PC-9 (cell line): ENCODE measurements at regions not wholly inside any gene's neighbourhood (a gene's known extent, or its start where the extent isn't known, plus 50 kb on each side); places are given as distances from the start of the nearest gene placed in this dataset.

Source experiments
- BruUV-seq: library from RNA; stranded (reverse); fragments of 400-500 nt; replicated peaks from 2 replicates; lab custom pipeline; 2021; lab: Mats Ljungman, UMichigan
- CTCF ChIA-PET: fragments of 300-600 bp; sonication (Branson Sonifier 250); formaldehyde crosslinking; loops from one replicate; lab custom pipeline; 2022; ENCODE audit warnings: antibody characterized with exemption; lab: Charles Lee
- POLR2A ChIA-PET: fragments of 300-600 bp; sonication (Branson Sonifier 250); formaldehyde crosslinking; loops from one replicate; lab custom pipeline; 2022; ENCODE audit warnings: antibody characterized with exemption; ENCODE audit not compliant: unreplicated experiment; lab: Charles Lee
- DNase-seq, 2 experiments: peaks; one replicate each; pipeline versions ENCODE4 v3.0.0 to v3.0.0-alpha.2; 2015 to 2022; ENCODE audit warnings: mixed read lengths in 1 of 2
- H2AFZ ChIP-seq: fragments of 200-600 bp; sonication (generic); 2 replicates; pipeline ENCODE4 v1.8.1; 2017; ENCODE audit warnings: antibody characterized with exemption
- H3F3A ChIP-seq: fragments of 200-600 bp; sonication (generic); 2 replicates; pipeline ENCODE4 v1.8.1; 2017; ENCODE audit warnings: antibody characterized with exemption, mild to moderate bottlenecking, low read depth; ENCODE audit not compliant: insufficient read depth
- H3K27ac ChIP-seq: fragments of 200-600 bp; sonication (generic); 2 replicates; pipeline ENCODE4 v1.6.1; 2016; ENCODE audit warnings: mixed run types
- H3K27me3 ChIP-seq: fragments of 200-600 bp; sonication (generic); 2 replicates; pipeline ENCODE4 v1.6.1; 2016; ENCODE audit warnings: low read depth, mixed run types; ENCODE audit not compliant: insufficient read depth
- H3K36me3 ChIP-seq: fragments of 200-600 bp; sonication (generic); 2 replicates; pipeline ENCODE4 v1.6.1; 2016; ENCODE audit warnings: low read depth, mixed run types
- H3K4me1 ChIP-seq: fragments of 200-600 bp; sonication (generic); replicated peaks from 2 replicates; pipeline ENCODE4 v1.6.1; 2016; ENCODE audit warnings: mixed run types; ENCODE audit not compliant: insufficient read depth
- H3K4me2 ChIP-seq: fragments of 200-600 bp; sonication (generic); 2 replicates; pipeline ENCODE4 v1.6.1; 2017; ENCODE audit warnings: mixed run types
- H3K4me3 ChIP-seq: fragments of 200-600 bp; sonication (generic); 2 replicates; pipeline ENCODE4 v1.6.1; 2016; ENCODE audit warnings: mixed run types
- H3K79me2 ChIP-seq: fragments of 200-600 bp; sonication (generic); 2 replicates; pipeline ENCODE4 v1.6.1; 2017; ENCODE audit warnings: low read depth, mixed run types
- H3K9me2 ChIP-seq: fragments of 200-600 bp; sonication (generic); 2 replicates; pipeline ENCODE4 v1.8.1; 2017; ENCODE audit warnings: mild to moderate bottlenecking; ENCODE audit not compliant: insufficient read depth
- H3K9me3 ChIP-seq: fragments of 200-600 bp; sonication (generic); 2 replicates; pipeline ENCODE4 v1.8.1; 2016; ENCODE audit warnings: low read depth; ENCODE audit not compliant: insufficient read depth
- H4K20me1 ChIP-seq: fragments of 200-600 bp; sonication (generic); 2 replicates; pipeline ENCODE4 v1.8.1; 2017; ENCODE audit not compliant: insufficient read depth
- CTCF ChIP-seq: fragments of 200-600 bp; sonication (generic); conservative IDR thresholded peaks from 2 replicates; pipeline ENCODE4 v1.6.1; 2017; ENCODE audit warnings: mixed run types, antibody characterized with exemption, mild to moderate bottlenecking, moderate library complexity
- EZH2 ChIP-seq: fragments of 200-600 bp; sonication (generic); IDR thresholded peaks from 2 replicates; pipeline ENCODE4 v1.8.0; 2017; ENCODE audit warnings: antibody characterized with exemption, low read depth
- intact Hi-C: fragments of 100-400 bp; cut with micrococcal nuclease; formaldehyde crosslinking; loops from one replicate; pipeline ENCODE4 v1.10.0; 2022; ENCODE audit not compliant: unreplicated experiment

GRCh38 chr12:115521771-115522409 is 755.6 kb downstream of the MED13L start:
- no peaks in the 10 kb centered on the region for H3K9me2 ChIP-seq
- no peaks in the 10 kb centered on the region for H3F3A ChIP-seq
- no peak for TF ChIP-seq CTCF
- no peak for TF ChIP-seq EZH2
- H3K27ac ChIP-seq: no peak overlapping the region
- no peak for DNase-seq
- no peak overlapping the region for H2AFZ ChIP-seq
- no peaks in the 10 kb centered on the region for H3K9me3 ChIP-seq
- no peak overlapping the region for H3K4me3 ChIP-seq
- intact Hi-C loops: no loop called here
- H4K20me1 ChIP-seq: no peaks in the 10 kb centered on the region
- no TSS peak for BruUV-seq
- no peaks in the 10 kb centered on the region for H3K36me3 ChIP-seq
- ChIA-PET CTCF (no interaction called here), POLR2A (no interaction called here)
- no peaks in the 10 kb centered on the region for H3K4me1 ChIP-seq
- H3K27me3 ChIP-seq: no peaks in the 10 kb centered on the region
- H3K79me2 ChIP-seq: no peaks in the 10 kb centered on the region
- H3K4me2 ChIP-seq: no peak overlapping the region

GRCh38 chr12:115519887-115520286 is 757.6 kb downstream of the MED13L start:
- no TSS peak for BruUV-seq
- CTCF ChIA-PET: no interaction called here

GRCh38 chr12:115519359-115519758 is 758.1 kb downstream of the MED13L start:
- Histone ChIP-seq H3K36me3 (no peaks in the 10 kb centered on the region), H3K27ac (no peak overlapping the region), H3K79me2 (no peaks in the 10 kb centered on the region), H4K20me1 (no peaks in the 10 kb centered on the region), H3K4me1 (no peaks in the 10 kb centered on the region), H2AFZ (no peak overlapping the region), H3K4me2 (no peak overlapping the region), H3K4me3 (no peak overlapping the region), H3K9me3 (no peaks in the 10 kb centered on the region), H3F3A (no peaks in the 10 kb centered on the region), H3K9me2 (no peaks in the 10 kb centered on the region), H3K27me3 (no peaks in the 10 kb centered on the region)
- no peak for DNase-seq
- POLR2A ChIA-PET: no interaction called here
- CTCF ChIA-PET: no interaction called here
- no TSS peak for BruUV-seq
- TF ChIP-seq CTCF (no peak), EZH2 (no peak)
- intact Hi-C loops: no loop called here

More at GRCh38 chr12:115519887-115520286, 757.6 kb downstream of the MED13L start:
- no peaks in the 10 kb centered on the region for H3F3A ChIP-seq
- no peaks in the 10 kb centered on the region for H3K79me2 ChIP-seq
- TF ChIP-seq CTCF: no peak
- no peak for TF ChIP-seq EZH2
- H3K27ac ChIP-seq: no peak overlapping the region
- H4K20me1 ChIP-seq: no peaks in the 10 kb centered on the region
- no peaks in the 10 kb centered on the region for H3K4me1 ChIP-seq
- no peak overlapping the region for H2AFZ ChIP-seq
- no peaks in the 10 kb centered on the region for H3K27me3 ChIP-seq
- no peaks in the 10 kb centered on the region for H3K36me3 ChIP-seq
- no peak overlapping the region for H3K4me2 ChIP-seq
- no peaks in the 10 kb centered on the region for H3K9me3 ChIP-seq
- DNase-seq: no peak
- no peak overlapping the region for H3K4me3 ChIP-seq
- POLR2A ChIA-PET: interaction anchor here (0.6 kb wide), 1 partner anchor 739 kb away, joined by 7 read pairs; no protein-coding TSS in a partner anchor
- intact Hi-C loops: no loop called here
- no peaks in the 10 kb centered on the region for H3K9me2 ChIP-seq
